ENCODE measurements at regions not wholly inside any gene's neighbourhood (a gene's known extent, or its start where the extent isn't known, plus 50 kb on each side); places are given as distances from the start of the nearest gene placed in this dataset.

GRCh38 chr7:67387851-67388250, 391.2 kb downstream of the TYW1 start:
- Histone ChIP-seq H3K27ac (no peak overlapping the region), H3K9ac (no peak overlapping the region), H3K4me1 (ENCODE audit: low read depth, poor library complexity, severe bottlenecking) (no peaks in the 10 kb centered on the region), H2AFZ (ENCODE audit: low read depth) (no peak overlapping the region), H3K4me3 (IDR thresholded peaks at IDR 0.05; ENCODE audit: insufficient read depth, low read depth, low read length) (no peak overlapping the region), H3K27me3 (ENCODE audit: insufficient read depth, low read depth) (no peaks in the 10 kb centered on the region), H3K36me3 (ENCODE audit: insufficient read depth) (no peaks in the 10 kb centered on the region), H3K4me2 (no peak overlapping the region), H4K20me1 (ENCODE audit: insufficient read depth) (no peaks in the 10 kb centered on the region), H3K79me2 (ENCODE audit: insufficient read depth, low read depth) (no peaks in the 10 kb centered on the region)
- no peak for TF ChIP-seq CTCF (conservative IDR thresholded peaks at IDR 0.05; ENCODE audit: low read depth, low read length)

GRCh38 chr7:67391168-67391567, 394.5 kb downstream of the TYW1 start:
- Histone ChIP-seq H3K27ac (no peak overlapping the region), H3K4me1 (ENCODE audit: low read depth, poor library complexity, severe bottlenecking) (no peaks in the 10 kb centered on the region), H3K36me3 (ENCODE audit: insufficient read depth) (no peaks in the 10 kb centered on the region), H3K27me3 (ENCODE audit: insufficient read depth, low read depth) (no peaks in the 10 kb centered on the region), H3K4me3 (IDR thresholded peaks at IDR 0.05; ENCODE audit: insufficient read depth, low read depth, low read length) (no peak overlapping the region), H3K79me2 (ENCODE audit: insufficient read depth, low read depth) (no peaks in the 10 kb centered on the region), H2AFZ (ENCODE audit: low read depth) (no peak overlapping the region), H4K20me1 (ENCODE audit: insufficient read depth) (no peaks in the 10 kb centered on the region), H3K4me2 (no peak overlapping the region), H3K9ac (no peak overlapping the region)
- no peak for TF ChIP-seq CTCF (conservative IDR thresholded peaks at IDR 0.05; ENCODE audit: low read depth, low read length)

GRCh38 chr7:67392596-67393438, 396.2 kb downstream of the TYW1 start:
- H3K27me3 ChIP-seq (ENCODE audit: insufficient read depth, low read depth) = no peaks in the 10 kb centered on the region
- H3K9ac ChIP-seq = no peak overlapping the region
- TF ChIP-seq CTCF (conservative IDR thresholded peaks at IDR 0.05; ENCODE audit: low read depth, low read length) = no peak
- no peak overlapping the region for H3K27ac ChIP-seq
- no peak overlapping the region for H3K4me2 ChIP-seq
- no peaks in the 10 kb centered on the region for H3K79me2 ChIP-seq (ENCODE audit: insufficient read depth, low read depth)
- no peak overlapping the region for H2AFZ ChIP-seq (ENCODE audit: low read depth)
- no peaks in the 10 kb centered on the region for H4K20me1 ChIP-seq (ENCODE audit: insufficient read depth)
- H3K36me3 ChIP-seq (ENCODE audit: insufficient read depth) = no peaks in the 10 kb centered on the region
- H3K4me1 ChIP-seq (ENCODE audit: low read depth, poor library complexity, severe bottlenecking) = no peaks in the 10 kb centered on the region
- H3K4me3 ChIP-seq (IDR thresholded peaks at IDR 0.05; ENCODE audit: insufficient read depth, low read depth, low read length) = no peak overlapping the region

GRCh38 chr7:67393903-67394302, 397.3 kb downstream of the TYW1 start:
- Histone ChIP-seq H2AFZ (ENCODE audit: low read depth) (no peak overlapping the region), H3K4me2 (no peak overlapping the region), H3K79me2 (ENCODE audit: insufficient read depth, low read depth) (no peaks in the 10 kb centered on the region), H4K20me1 (ENCODE audit: insufficient read depth) (no peaks in the 10 kb centered on the region), H3K4me3 (IDR thresholded peaks at IDR 0.05; ENCODE audit: insufficient read depth, low read depth, low read length) (no peak overlapping the region), H3K27me3 (ENCODE audit: insufficient read depth, low read depth) (no peaks in the 10 kb centered on the region), H3K36me3 (ENCODE audit: insufficient read depth) (no peaks in the 10 kb centered on the region), H3K9ac (no peak overlapping the region), H3K27ac (no peak overlapping the region), H3K4me1 (ENCODE audit: low read depth, poor library complexity, severe bottlenecking) (no peaks in the 10 kb centered on the region)
- TF ChIP-seq CTCF (conservative IDR thresholded peaks at IDR 0.05; ENCODE audit: low read depth, low read length) = no peak
